ENCODE measurements at regions not wholly inside any gene's neighbourhood (a gene's known extent, or its start where the extent isn't known, plus 50 kb on each side); places are given as distances from the start of the nearest gene placed in this dataset.
"Not testable (repeated sequence)": the region's sequence is repeated elsewhere in the genome, so short reads cannot be mapped to it uniquely, and the experiment has no call there.

DNA sequence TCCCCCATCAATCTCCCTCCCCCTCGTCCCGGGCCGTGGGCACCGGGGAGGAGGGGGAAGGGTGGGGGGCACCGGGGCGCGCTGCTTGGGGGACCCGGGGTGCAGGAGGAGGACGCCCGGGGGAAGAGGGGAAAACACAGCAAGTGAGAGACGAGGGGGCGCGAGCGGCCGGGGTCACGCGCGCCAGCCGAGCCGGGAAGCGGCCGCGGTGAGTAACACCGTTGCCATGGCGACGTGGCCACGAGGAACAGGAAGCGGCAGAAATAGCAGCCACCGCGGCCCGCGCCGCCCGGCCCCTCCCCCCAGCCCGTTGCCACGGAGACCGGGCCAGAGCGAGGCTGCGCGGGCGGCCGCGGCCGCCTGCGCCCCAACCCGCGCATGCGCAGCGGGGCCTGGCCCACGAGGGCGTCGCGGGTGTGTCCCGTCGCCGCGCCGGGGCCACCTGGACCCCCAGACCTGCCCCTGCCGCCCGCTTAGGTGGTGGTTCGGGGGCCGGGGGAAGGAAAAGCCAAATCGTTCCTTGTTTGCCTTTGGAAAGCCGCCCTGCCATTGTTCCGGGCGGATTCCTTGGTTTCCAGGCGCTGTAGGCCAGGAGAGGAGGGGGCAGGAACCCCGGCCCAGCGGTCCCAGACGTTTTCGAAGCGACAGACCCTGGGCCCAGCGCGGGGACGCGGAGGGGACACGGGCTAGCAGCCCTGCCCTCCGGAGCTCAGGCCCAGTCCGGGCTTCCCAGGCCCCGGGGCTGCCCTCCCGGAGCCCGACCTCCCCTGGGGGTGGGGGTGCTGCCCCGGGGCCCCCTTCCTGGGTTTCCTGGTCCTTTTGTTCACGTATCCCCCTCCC, 207.1 kb downstream of the C9orf50 start (continued):
- TF ChIP-seq, protein P1, sequence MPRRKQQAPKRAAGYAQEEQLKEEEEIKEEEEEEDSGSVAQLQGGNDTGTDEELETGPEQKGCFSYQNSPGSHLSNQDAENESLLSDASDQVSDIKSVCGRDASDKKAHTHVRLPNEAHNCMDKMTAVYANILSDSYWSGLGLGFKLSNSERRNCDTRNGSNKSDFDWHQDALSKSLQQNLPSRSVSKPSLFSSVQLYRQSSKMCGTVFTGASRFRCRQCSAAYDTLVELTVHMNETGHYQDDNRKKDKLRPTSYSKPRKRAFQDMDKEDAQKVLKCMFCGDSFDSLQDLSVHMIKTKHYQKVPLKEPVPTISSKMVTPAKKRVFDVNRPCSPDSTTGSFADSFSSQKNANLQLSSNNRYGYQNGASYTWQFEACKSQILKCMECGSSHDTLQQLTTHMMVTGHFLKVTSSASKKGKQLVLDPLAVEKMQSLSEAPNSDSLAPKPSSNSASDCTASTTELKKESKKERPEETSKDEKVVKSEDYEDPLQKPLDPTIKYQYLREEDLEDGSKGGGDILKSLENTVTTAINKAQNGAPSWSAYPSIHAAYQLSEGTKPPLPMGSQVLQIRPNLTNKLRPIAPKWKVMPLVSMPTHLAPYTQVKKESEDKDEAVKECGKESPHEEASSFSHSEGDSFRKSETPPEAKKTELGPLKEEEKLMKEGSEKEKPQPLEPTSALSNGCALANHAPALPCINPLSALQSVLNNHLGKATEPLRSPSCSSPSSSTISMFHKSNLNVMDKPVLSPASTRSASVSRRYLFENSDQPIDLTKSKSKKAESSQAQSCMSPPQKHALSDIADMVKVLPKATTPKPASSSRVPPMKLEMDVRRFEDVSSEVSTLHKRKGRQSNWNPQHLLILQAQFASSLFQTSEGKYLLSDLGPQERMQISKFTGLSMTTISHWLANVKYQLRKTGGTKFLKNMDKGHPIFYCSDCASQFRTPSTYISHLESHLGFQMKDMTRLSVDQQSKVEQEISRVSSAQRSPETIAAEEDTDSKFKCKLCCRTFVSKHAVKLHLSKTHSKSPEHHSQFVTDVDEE (CRISPR knock-in tag; IDR thresholded peaks at IDR 0.05) = peak; percentile 68; the same call in 1 of the 2 replicates
- TF ChIP-seq ARNTL (CRISPR knock-in tag; IDR thresholded peaks at IDR 0.05; ENCODE audit: borderline replicate concordance, low read depth) = no peak

DNA sequence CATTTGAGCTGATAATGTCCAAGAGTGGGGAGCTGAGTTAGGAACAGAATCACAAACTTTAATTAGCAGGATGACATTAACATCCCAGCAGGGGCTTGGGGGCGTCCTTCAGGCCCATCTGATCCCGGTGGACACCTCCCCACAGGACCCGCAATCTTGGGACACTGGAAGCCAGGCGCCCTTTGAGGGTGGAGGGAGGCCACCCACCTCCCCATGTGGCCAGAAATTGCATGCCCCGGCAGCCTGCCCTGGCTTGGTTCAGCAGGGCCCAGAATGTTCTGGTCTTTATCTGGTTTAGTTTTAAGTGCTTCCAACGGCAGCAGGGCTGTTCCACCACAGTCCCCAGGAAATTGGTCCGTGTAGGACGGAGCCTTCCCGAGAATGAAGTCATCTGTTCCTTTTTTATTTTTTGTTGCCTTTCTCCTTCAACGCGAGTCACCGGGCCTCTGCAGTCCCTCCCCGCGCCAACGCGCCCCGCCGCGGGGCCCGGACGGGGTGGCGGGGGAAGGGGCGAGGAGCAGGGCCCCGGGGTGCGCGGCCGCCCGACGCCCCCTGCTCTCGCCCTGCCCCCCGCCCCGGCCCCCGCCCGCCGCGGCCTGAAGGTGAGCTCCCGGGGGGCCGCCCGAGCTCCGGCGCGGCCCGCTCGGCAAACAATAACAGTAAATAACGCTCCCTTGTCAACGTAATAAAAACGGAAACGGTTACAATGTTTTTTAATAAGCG, 207.9 kb downstream of the C9orf50 start:
- TF ChIP-seq ZFP3 (CRISPR knock-in tag; IDR thresholded peaks at IDR 0.05) (peak; percentile 46; the same call in 1 of the 2 replicates), ISL1 (CRISPR knock-in tag; IDR thresholded peaks at IDR 0.05) (peak; percentile 7; the same call in 1 of the 2 replicates), TCF4 (CRISPR knock-in tag; IDR thresholded peaks at IDR 0.05; ENCODE audit: borderline replicate concordance) (peak; percentile 42; the same call in 1 of the 2 replicates)
- TF ChIP-seq, protein P2, sequence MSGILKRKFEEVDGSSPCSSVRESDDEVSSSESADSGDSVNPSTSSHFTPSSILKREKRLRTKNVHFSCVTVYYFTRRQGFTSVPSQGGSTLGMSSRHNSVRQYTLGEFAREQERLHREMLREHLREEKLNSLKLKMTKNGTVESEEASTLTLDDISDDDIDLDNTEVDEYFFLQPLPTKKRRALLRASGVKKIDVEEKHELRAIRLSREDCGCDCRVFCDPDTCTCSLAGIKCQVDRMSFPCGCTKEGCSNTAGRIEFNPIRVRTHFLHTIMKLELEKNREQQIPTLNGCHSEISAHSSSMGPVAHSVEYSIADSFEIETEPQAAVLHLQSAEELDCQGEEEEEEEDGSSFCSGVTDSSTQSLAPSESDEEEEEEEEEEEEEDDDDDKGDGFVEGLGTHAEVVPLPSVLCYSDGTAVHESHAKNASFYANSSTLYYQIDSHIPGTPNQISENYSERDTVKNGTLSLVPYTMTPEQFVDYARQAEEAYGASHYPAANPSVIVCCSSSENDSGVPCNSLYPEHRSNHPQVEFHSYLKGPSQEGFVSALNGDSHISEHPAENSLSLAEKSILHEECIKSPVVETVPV (CRISPR knock-in tag; IDR thresholded peaks at IDR 0.05) = no peak
- TF ChIP-seq, protein P3, sequence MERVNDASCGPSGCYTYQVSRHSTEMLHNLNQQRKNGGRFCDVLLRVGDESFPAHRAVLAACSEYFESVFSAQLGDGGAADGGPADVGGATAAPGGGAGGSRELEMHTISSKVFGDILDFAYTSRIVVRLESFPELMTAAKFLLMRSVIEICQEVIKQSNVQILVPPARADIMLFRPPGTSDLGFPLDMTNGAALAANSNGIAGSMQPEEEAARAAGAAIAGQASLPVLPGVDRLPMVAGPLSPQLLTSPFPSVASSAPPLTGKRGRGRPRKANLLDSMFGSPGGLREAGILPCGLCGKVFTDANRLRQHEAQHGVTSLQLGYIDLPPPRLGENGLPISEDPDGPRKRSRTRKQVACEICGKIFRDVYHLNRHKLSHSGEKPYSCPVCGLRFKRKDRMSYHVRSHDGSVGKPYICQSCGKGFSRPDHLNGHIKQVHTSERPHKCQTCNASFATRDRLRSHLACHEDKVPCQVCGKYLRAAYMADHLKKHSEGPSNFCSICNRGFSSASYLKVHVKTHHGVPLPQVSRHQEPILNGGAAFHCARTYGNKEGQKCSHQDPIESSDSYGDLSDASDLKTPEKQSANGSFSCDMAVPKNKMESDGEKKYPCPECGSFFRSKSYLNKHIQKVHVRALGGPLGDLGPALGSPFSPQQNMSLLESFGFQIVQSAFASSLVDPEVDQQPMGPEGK (CRISPR knock-in tag; IDR thresholded peaks at IDR 0.05; ENCODE audit: borderline replicate concordance) = 0 out of 2 replicates have a peak, but pooled peaks have one; percentile 32
- ATAC-seq = peak; percentile 67

DNA sequence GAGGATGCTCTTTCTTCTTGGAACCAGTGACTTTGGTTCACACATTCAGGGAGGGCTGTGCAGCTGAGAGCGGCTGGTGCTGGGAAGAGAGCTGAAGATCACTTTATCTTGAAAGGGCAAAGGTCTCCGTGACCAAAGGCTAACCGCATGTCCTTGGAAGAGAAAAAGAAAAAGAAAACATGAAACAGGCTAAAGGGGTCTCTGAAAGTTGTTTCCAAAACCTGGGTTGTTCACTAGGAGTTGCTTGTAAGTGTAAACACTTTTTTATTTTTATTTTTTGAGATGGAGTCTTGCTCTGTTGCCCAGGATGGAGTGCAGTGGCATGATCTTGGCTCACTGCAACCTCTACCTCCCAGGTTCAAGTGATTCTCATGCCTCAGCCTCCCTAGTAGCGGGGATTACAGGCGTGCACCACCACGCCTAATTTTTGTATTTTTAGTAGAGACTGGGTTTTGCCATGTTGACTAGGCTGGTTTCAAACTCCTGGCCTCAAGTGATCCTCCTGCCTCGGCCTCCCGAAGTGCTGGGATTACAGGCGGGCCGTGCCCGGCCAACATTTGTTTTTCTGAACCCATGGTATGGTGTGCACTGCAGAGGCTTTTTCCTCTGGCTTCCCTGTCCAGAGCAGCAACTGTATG, 208.6 kb downstream of the C9orf50 start:
- 0 out of 2 replicates have a peak, but pooled peaks have one; percentile 3 for TF ChIP-seq ISL1 (CRISPR knock-in tag; IDR thresholded peaks at IDR 0.05)
- not testable (repeated sequence) for ATAC-seq

DNA sequence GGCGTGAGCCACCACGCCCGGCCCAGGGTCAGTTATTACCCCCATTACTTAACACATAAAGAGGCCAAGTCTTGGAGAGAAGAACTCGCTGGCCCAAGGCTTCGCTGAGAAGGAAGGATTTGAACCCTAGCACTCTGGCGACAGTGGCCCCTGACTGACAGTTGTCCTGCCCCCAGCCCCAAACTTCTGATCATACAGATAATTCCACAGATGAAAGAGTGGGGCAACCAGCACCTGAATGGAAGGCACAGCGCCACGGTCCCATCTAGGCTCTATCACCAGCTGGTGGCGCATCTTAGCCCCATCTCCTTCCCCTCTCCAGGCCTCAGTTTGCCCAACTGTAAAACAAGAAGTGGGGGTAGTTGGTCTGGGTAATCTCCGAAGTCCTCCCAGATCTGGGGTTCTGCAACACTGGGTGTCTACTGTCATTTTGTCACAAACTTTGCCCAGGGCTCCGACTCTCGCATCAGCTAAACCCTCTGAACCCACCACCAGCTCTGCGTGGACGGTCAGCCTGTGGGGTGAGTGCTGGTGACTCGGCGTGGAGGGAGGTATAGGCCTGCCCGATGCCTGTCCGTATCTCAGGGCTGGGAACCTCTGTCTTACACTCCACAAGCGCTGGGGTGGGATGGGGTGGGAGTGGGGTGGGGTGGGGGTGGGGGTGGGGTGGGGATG, 209.3 kb downstream of the C9orf50 start:
- ATAC-seq = no peak
- no peak for TF ChIP-seq PPARA (CRISPR knock-in tag; IDR thresholded peaks at IDR 0.05; ENCODE audit: borderline replicate concordance)
- TF ChIP-seq, protein P4, sequence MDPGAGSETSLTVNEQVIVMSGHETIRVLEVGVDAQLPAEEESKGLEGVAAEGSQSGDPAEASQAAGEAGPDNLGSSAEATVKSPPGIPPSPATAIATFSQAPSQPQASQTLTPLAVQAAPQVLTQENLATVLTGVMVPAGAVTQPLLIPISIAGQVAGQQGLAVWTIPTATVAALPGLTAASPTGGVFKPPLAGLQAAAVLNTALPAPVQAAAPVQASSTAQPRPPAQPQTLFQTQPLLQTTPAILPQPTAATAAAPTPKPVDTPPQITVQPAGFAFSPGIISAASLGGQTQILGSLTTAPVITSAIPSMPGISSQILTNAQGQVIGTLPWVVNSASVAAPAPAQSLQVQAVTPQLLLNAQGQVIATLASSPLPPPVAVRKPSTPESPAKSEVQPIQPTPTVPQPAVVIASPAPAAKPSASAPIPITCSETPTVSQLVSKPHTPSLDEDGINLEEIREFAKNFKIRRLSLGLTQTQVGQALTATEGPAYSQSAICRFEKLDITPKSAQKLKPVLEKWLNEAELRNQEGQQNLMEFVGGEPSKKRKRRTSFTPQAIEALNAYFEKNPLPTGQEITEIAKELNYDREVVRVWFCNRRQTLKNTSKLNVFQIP (CRISPR knock-in tag; IDR thresholded peaks at IDR 0.05; ENCODE audit: borderline replicate concordance, low read depth) = no peak
- TF ChIP-seq, protein P2 (CRISPR knock-in tag; IDR thresholded peaks at IDR 0.05) = no peak
- TF ChIP-seq, protein P5, sequence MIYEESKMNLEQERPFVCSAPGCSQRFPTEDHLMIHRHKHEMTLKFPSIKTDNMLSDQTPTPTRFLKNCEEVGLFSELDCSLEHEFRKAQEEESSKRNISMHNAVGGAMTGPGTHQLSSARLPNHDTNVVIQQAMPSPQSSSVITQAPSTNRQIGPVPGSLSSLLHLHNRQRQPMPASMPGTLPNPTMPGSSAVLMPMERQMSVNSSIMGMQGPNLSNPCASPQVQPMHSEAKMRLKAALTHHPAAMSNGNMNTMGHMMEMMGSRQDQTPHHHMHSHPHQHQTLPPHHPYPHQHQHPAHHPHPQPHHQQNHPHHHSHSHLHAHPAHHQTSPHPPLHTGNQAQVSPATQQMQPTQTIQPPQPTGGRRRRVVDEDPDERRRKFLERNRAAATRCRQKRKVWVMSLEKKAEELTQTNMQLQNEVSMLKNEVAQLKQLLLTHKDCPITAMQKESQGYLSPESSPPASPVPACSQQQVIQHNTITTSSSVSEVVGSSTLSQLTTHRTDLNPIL (CRISPR knock-in tag; IDR thresholded peaks at IDR 0.05; ENCODE audit: low read depth) = no peak
- TF ChIP-seq GLIS3 (CRISPR knock-in tag; IDR thresholded peaks at IDR 0.05) = no peak
- no peak for TF ChIP-seq ZFP3 (CRISPR knock-in tag; IDR thresholded peaks at IDR 0.05)
- TF ChIP-seq ZNF70 (CRISPR knock-in tag; IDR thresholded peaks at IDR 0.05) = no peak
- no peak for TF ChIP-seq CSDC2 (CRISPR knock-in tag; IDR thresholded peaks at IDR 0.05)
- TF ChIP-seq TCF4 (CRISPR knock-in tag; IDR thresholded peaks at IDR 0.05; ENCODE audit: borderline replicate concordance) = no peak
- TF ChIP-seq, protein P1 (CRISPR knock-in tag; IDR thresholded peaks at IDR 0.05) = no peak
- no peak for TF ChIP-seq ISL1 (CRISPR knock-in tag; IDR thresholded peaks at IDR 0.05)
- no peak for TF ChIP-seq TOX (CRISPR knock-in tag; IDR thresholded peaks at IDR 0.05; ENCODE audit: borderline replicate concordance)

Measured in SK-N-SH treated with all-trans-retinoic acid at 6 μM for 48 hours (cell line).